ENCODE measurements at regions not wholly inside any gene's neighbourhood (a gene's known extent, or its start where the extent isn't known, plus 50 kb on each side); places are given as distances from the start of the nearest gene placed in this dataset.
"Not testable (repeated sequence)": the region's sequence is repeated elsewhere in the genome, so short reads cannot be mapped to it uniquely, and the experiment has no call there.

GRCh38 chr9:67603609-67604008 is 255.1 kb upstream of the ANKRD20A1 start:
- TF ChIP-seq EZH2, CTCF, EZH2phosphoT487 (IDR thresholded peaks at IDR 0.05): not testable (repeated sequence)
